ENCODE measurements at regions not wholly inside any gene's neighbourhood (a gene's known extent, or its start where the extent isn't known, plus 50 kb on each side); places are given as distances from the start of the nearest gene placed in this dataset.

DNA sequence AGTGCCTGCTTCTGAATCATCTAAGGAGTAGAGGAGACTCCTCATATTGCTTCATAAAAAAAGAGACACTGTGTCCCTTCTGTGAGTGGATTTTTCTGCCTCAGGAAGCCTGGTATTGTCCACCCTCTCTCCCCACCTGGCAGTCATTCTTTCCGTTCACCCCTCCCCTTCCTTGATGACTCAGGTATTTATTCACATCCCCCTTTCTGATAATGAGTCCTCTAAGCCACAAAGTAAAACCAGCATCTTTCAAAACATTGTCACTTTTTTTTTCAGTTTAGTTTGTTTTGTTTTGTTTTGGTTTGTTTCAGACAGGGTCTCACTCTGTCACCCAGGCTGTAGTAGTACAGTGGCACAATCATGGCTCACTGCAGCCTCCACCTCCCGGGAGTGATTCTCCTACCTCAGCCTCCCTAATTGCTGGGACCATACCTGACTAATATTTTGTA is 65.2 kb upstream of the UBE2E1 start:
- TF ChIP-seq, protein P1, sequence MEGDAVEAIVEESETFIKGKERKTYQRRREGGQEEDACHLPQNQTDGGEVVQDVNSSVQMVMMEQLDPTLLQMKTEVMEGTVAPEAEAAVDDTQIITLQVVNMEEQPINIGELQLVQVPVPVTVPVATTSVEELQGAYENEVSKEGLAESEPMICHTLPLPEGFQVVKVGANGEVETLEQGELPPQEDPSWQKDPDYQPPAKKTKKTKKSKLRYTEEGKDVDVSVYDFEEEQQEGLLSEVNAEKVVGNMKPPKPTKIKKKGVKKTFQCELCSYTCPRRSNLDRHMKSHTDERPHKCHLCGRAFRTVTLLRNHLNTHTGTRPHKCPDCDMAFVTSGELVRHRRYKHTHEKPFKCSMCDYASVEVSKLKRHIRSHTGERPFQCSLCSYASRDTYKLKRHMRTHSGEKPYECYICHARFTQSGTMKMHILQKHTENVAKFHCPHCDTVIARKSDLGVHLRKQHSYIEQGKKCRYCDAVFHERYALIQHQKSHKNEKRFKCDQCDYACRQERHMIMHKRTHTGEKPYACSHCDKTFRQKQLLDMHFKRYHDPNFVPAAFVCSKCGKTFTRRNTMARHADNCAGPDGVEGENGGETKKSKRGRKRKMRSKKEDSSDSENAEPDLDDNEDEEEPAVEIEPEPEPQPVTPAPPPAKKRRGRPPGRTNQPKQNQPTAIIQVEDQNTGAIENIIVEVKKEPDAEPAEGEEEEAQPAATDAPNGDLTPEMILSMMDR (IDR thresholded peaks at IDR 0.05), result no peak
- no peak for TF ChIP-seq POLR2A (IDR thresholded peaks at IDR 0.05)
